H9 (cell line): ENCODE measurements at regions not wholly inside any gene's neighbourhood (a gene's known extent, or its start where the extent isn't known, plus 50 kb on each side); places are given as distances from the start of the nearest gene placed in this dataset.

ENCODE experiments used
- DNase-seq: peaks from one replicate; pipeline ENCODE4 v3.0.0-alpha.2; 2017
- H2AFZ ChIP-seq: one replicate; pipeline ENCODE4 v1.6.1; 2013; ENCODE audit warnings: mild to moderate bottlenecking, low read length, control low read depth, moderate library complexity
- H2AK5ac ChIP-seq: 2 replicates; pipeline ENCODE4 v1.6.1; 2013; ENCODE audit warnings: low read length, control low read depth, mixed read lengths; ENCODE audit not compliant: insufficient read length
- H2BK120ac ChIP-seq: one replicate; pipeline ENCODE4 v1.6.1; 2013; ENCODE audit warnings: low read depth, mild to moderate bottlenecking, low read length, control low read depth, inconsistent platforms; ENCODE audit not compliant: poor library complexity, severe bottlenecking
- H2BK12ac ChIP-seq: 2 replicates; pipeline ENCODE4 v1.6.1; 2013; ENCODE audit warnings: low read length, control low read depth, mixed read lengths, low read depth; ENCODE audit not compliant: insufficient read length
- H2BK15ac ChIP-seq: 2 replicates; pipeline ENCODE4 v1.6.1; 2013; ENCODE audit warnings: low read depth, low read length, control low read depth
- H2BK20ac ChIP-seq: one replicate; pipeline ENCODE4 v1.6.1; 2013; ENCODE audit warnings: low read depth, mild to moderate bottlenecking, low read length, control low read depth, inconsistent platforms; ENCODE audit not compliant: poor library complexity, severe bottlenecking
- H2BK5ac ChIP-seq: 2 replicates; pipeline ENCODE4 v1.6.1; 2013; ENCODE audit warnings: low read length, control low read depth, mixed read lengths; ENCODE audit not compliant: insufficient read length
- H3K14ac ChIP-seq: 2 replicates; pipeline ENCODE4 v1.6.1; 2013; ENCODE audit warnings: low read length, control low read depth; ENCODE audit not compliant: insufficient read depth
- H3K18ac ChIP-seq: 2 replicates; pipeline ENCODE4 v1.6.1; 2013; ENCODE audit warnings: low read depth, mild to moderate bottlenecking, mixed read lengths, low read length, control low read depth; ENCODE audit not compliant: insufficient read length
- H3K23ac ChIP-seq: 2 replicates; pipeline ENCODE4 v1.6.1; 2013; ENCODE audit warnings: low read length, control low read depth, mixed read lengths, low read depth; ENCODE audit not compliant: insufficient read length
- H3K23me2 ChIP-seq: 2 replicates; pipeline ENCODE4 v1.6.1; 2013; ENCODE audit warnings: low read depth, mild to moderate bottlenecking, mixed read lengths, low read length, control low read depth; ENCODE audit not compliant: insufficient read length, poor library complexity, severe bottlenecking
- H3K27ac ChIP-seq: 2 replicates; pipeline ENCODE4 v1.5.1; 2013; ENCODE audit warnings: low read length, control low read depth, mixed read lengths, low read depth; ENCODE audit not compliant: insufficient read length
- H3K27me3 ChIP-seq: 2 replicates; pipeline ENCODE4 v1.6.1; 2013; ENCODE audit warnings: low read length, control low read depth, inconsistent platforms; ENCODE audit not compliant: insufficient read depth
- H3K4ac ChIP-seq: 2 replicates; pipeline ENCODE4 v1.6.1; 2013; ENCODE audit warnings: low read depth, mild to moderate bottlenecking, control low read depth, inconsistent platforms, low read length, moderate library complexity
- H3K4me1 ChIP-seq: 2 replicates; pipeline ENCODE4 v1.6.1; 2013; ENCODE audit warnings: low read length, control low read depth, inconsistent platforms; ENCODE audit not compliant: insufficient read depth
- H3K4me2 ChIP-seq: 2 replicates; pipeline ENCODE4 v1.6.1; 2013; ENCODE audit warnings: low read length, control low read depth, mixed read lengths; ENCODE audit not compliant: insufficient read length, insufficient read depth
- H3K56ac ChIP-seq: 2 replicates; pipeline ENCODE4 v1.6.1; 2013; ENCODE audit warnings: low read depth, mild to moderate bottlenecking, mixed read lengths, low read length, control low read depth; ENCODE audit not compliant: insufficient read length
- H3K79me1 ChIP-seq: 2 replicates; pipeline ENCODE4 v1.6.1; 2013; ENCODE audit warnings: low read depth, mild to moderate bottlenecking, moderate library complexity, low read length, control low read depth, inconsistent platforms; ENCODE audit not compliant: insufficient read depth, poor library complexity, severe bottlenecking
- H3K79me2 ChIP-seq: 2 replicates; pipeline ENCODE4 v1.6.1; 2013; ENCODE audit warnings: low read length, control low read depth, inconsistent platforms; ENCODE audit not compliant: insufficient read depth
- H3K9ac ChIP-seq: 2 replicates; pipeline ENCODE4 v1.6.1; 2013; ENCODE audit warnings: low read length, control low read depth, mixed read lengths; ENCODE audit not compliant: insufficient read length; ENCODE audit errors: extremely low read depth
- H3K9me3 ChIP-seq: one replicate; pipeline ENCODE4 v1.6.1; 2013; ENCODE audit warnings: low read depth, low read length, inconsistent platforms; ENCODE audit not compliant: control insufficient read depth
- H3T11ph ChIP-seq: one replicate; pipeline ENCODE4 v1.6.1; 2013; ENCODE audit warnings: mild to moderate bottlenecking, low read length, control low read depth, inconsistent platforms
- H4K20me1 ChIP-seq: one replicate; pipeline ENCODE4 v1.6.1; 2013; ENCODE audit not compliant: control insufficient read depth, insufficient read length, insufficient read depth
- H4K5ac ChIP-seq: 2 replicates; pipeline ENCODE4 v1.6.1; 2013; ENCODE audit warnings: low read depth, mild to moderate bottlenecking, mixed read lengths, low read length, control low read depth; ENCODE audit not compliant: insufficient read length
- H4K8ac ChIP-seq: replicated peaks from 2 replicates; pipeline ENCODE4 v1.6.1; 2013; ENCODE audit warnings: low read length, control low read depth, mixed read lengths, low read depth; ENCODE audit not compliant: insufficient read length
- H4K91ac ChIP-seq: 2 replicates; pipeline ENCODE4 v1.6.1; 2013; ENCODE audit warnings: low read depth, mild to moderate bottlenecking, moderate library complexity, mixed read lengths, low read length, control low read depth; ENCODE audit not compliant: insufficient read length
- H3K27ac Mint-ChIP-seq, 3 experiments: 2 replicates in 2 of 3; 3 replicates in 1 of 3; pipeline ENCODE4 v1.8.0; 2020 to 2021; ENCODE audit warnings: mixed read lengths in 3 of 3, mild to moderate bottlenecking in 1 of 3, moderate library complexity in 1 of 3
- H3K27me3 Mint-ChIP-seq: 2 replicates; pipeline ENCODE4 v1.8.0; 2021; ENCODE audit warnings: low read depth, mild to moderate bottlenecking, moderate library complexity, mixed read lengths
- H3K36me3 Mint-ChIP-seq, 3 experiments: 2 replicates in 2 of 3; 3 replicates in 1 of 3; pipeline ENCODE4 v1.8.0; 2020 to 2021; ENCODE audit warnings: low read depth in 3 of 3, mixed read lengths in 3 of 3; ENCODE audit not compliant: insufficient read depth in 1 of 3
- H3K4me1 Mint-ChIP-seq, 2 experiments: 2 replicates each; pipeline ENCODE4 v1.8.0; 2020; ENCODE audit warnings: mixed read lengths in 2 of 2
- H3K4me3 Mint-ChIP-seq, 2 experiments: 2 replicates in 1 of 2; 3 replicates in 1 of 2; pipeline ENCODE4 v1.8.0; 2020 to 2021; ENCODE audit warnings: mild to moderate bottlenecking in 2 of 2, mixed read lengths in 2 of 2, moderate library complexity in 1 of 2
- H3K9me3 Mint-ChIP-seq, 2 experiments: 2 replicates in 1 of 2; 3 replicates in 1 of 2; pipeline ENCODE4 v1.8.0; 2020; ENCODE audit warnings: mild to moderate bottlenecking in 2 of 2, mixed read lengths in 2 of 2, moderate library complexity in 1 of 2
- TF ChIP-seq, protein P1 (sequence below): fragments of 200-600 bp; sonication (generic); conservative IDR thresholded peaks from 3 replicates; pipeline ENCODE4 v1.8.0; 2021; ENCODE audit warnings: antibody characterized with exemption, mild to moderate bottlenecking

DNA sequence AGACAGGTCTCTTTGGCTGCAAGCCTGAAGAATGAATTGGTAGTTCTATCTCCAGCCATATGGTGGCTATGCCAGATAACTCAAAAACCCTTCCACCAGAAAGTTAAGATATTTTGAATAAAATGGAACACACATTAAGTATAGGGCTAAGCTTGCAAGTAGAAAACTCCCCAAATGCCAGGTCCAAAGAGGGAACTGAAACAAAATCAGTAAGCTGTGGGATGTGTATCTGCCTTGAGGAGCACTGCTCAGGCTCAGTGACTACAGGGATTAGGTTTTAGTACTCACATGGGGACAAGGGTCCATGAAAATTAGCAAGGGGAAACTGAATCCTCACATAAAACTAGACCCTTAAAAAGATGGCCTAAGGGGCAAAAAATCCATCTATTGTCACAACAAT is 115.7 kb upstream of the PMFBP1 start:
- no peaks in the 10 kb centered on the region for H3K79me1 ChIP-seq
- no peak overlapping the region for H2AK5ac ChIP-seq
- no peak overlapping the region for H3K9ac ChIP-seq
- Mint-ChIP-seq H3K9me3 (no peaks in the 10 kb centered on the region), H3K27me3 (peaks cover 2% of the 10 kb centered on the region), H3K4me3 (no peak overlapping the region), H3K36me3 (no peaks in the 10 kb centered on the region), H3K27ac (no peak overlapping the region), H3K4me1 (peaks cover 29 to 32% of the 10 kb centered on the region in 2 experiments)
- peaks cover 4% of the 10 kb centered on the region for H3K4me1 ChIP-seq
- no peaks in the 10 kb centered on the region for H3K79me2 ChIP-seq
- TF ChIP-seq, protein P1, sequence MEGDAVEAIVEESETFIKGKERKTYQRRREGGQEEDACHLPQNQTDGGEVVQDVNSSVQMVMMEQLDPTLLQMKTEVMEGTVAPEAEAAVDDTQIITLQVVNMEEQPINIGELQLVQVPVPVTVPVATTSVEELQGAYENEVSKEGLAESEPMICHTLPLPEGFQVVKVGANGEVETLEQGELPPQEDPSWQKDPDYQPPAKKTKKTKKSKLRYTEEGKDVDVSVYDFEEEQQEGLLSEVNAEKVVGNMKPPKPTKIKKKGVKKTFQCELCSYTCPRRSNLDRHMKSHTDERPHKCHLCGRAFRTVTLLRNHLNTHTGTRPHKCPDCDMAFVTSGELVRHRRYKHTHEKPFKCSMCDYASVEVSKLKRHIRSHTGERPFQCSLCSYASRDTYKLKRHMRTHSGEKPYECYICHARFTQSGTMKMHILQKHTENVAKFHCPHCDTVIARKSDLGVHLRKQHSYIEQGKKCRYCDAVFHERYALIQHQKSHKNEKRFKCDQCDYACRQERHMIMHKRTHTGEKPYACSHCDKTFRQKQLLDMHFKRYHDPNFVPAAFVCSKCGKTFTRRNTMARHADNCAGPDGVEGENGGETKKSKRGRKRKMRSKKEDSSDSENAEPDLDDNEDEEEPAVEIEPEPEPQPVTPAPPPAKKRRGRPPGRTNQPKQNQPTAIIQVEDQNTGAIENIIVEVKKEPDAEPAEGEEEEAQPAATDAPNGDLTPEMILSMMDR: no peak
- no peak for DNase-seq
- no peaks in the 10 kb centered on the region for H3K23me2 ChIP-seq
- H4K5ac ChIP-seq: no peak overlapping the region
- no peak overlapping the region for H2BK120ac ChIP-seq
- H3K27me3 ChIP-seq: no peaks in the 10 kb centered on the region
- no peak overlapping the region for H3T11ph ChIP-seq
- H3K27ac ChIP-seq: no peak overlapping the region
- no peak overlapping the region for H3K4me2 ChIP-seq
- no peak overlapping the region for H4K91ac ChIP-seq
- no peaks in the 10 kb centered on the region for H4K20me1 ChIP-seq
- no peaks in the 10 kb centered on the region for H3K9me3 ChIP-seq
- H2BK20ac ChIP-seq: no peak overlapping the region
- no peak overlapping the region for H2BK15ac ChIP-seq
- no peak overlapping the region for H3K4ac ChIP-seq
- no peak overlapping the region for H4K8ac ChIP-seq
- H3K18ac ChIP-seq: no peak overlapping the region
- no peak overlapping the region for H3K23ac ChIP-seq
- H2BK12ac ChIP-seq: no peak overlapping the region
- no peak overlapping the region for H2BK5ac ChIP-seq
- no peak overlapping the region for H2AFZ ChIP-seq
- no peak overlapping the region for H3K56ac ChIP-seq
- no peak overlapping the region for H3K14ac ChIP-seq
